Small intestine (tissue), 7 donors: ENCODE measurements at regions not wholly inside any gene's neighbourhood (a gene's known extent, or its start where the extent isn't known, plus 50 kb on each side); places are given as distances from the start of the nearest gene placed in this dataset.

Experiments
- DNase-seq, 2 donors: peaks; one replicate each; pipeline versions ENCODE4 v3.0.0 to v3.0.0-alpha.2; 2013
- FAIRE-seq: peaks from 2 replicates; lab custom pipeline; 2012; peaks lifted over from hg19 to GRCh38; lab: Jason Lieb, UNC
- H3K27ac ChIP-seq, 3 donors: one replicate each; pipeline ENCODE4 v1.5.1; 2013; ENCODE audit warnings: low read length in 2 of 3, mild to moderate bottlenecking in 2 of 3, control low read depth in 1 of 3, inconsistent platforms in 1 of 3, low read depth in 1 of 3, moderate library complexity in 1 of 3
- H3K27me3 ChIP-seq, 3 donors: one replicate each; pipeline ENCODE4 v1.6.1; 2013; ENCODE audit warnings: low read length in 3 of 3, inconsistent platforms in 1 of 3; ENCODE audit not compliant: control insufficient read depth in 3 of 3, insufficient read depth in 3 of 3
- H3K36me3 ChIP-seq, 3 donors: one replicate each; pipeline ENCODE4 v1.6.1; 2013; ENCODE audit warnings: low read length in 3 of 3, inconsistent platforms in 1 of 3, low read depth in 1 of 3, mild to moderate bottlenecking in 1 of 3, moderate library complexity in 1 of 3; ENCODE audit not compliant: control insufficient read depth in 3 of 3, insufficient read depth in 2 of 3
- H3K4me1 ChIP-seq, 3 donors: one replicate each; pipeline ENCODE4 v1.6.1; 2013; ENCODE audit warnings: low read length in 2 of 3, inconsistent platforms in 1 of 3, low read depth in 1 of 3, mild to moderate bottlenecking in 1 of 3, moderate library complexity in 1 of 3; ENCODE audit not compliant: control insufficient read depth in 3 of 3, insufficient read depth in 2 of 3
- H3K4me3 ChIP-seq, 3 donors: one replicate each; pipeline ENCODE4 v1.5.1; 2013; ENCODE audit warnings: low read length in 3 of 3, control low read depth in 1 of 3, inconsistent platforms in 1 of 3, low read depth in 1 of 3, mild to moderate bottlenecking in 1 of 3, moderate library complexity in 1 of 3
- H3K9me3 ChIP-seq, 2 donors: one replicate each; pipeline ENCODE4 v1.6.1; 2013; ENCODE audit warnings: low read depth in 1 of 2, low read length in 1 of 2; ENCODE audit not compliant: control insufficient read depth in 2 of 2, insufficient read depth in 1 of 2
- WGBS, 3 donors: extraction: QIAGEN DNeasy Blood & Tissue Kit; methylation state at CpG; one replicate each; pipeline ENCODE4 v1.1.7; 2013; 5-methylcytosine and 5-hydroxymethylcytosine counted together
- donor health status: healthy with polysubstance abuse.
- donor health status: control.
- donor health status: control.
- donor health status: Bipolar disorder and iron deficiency.
- donor health status: healthy.

- FAIRE-seq, result no peak
- Histone ChIP-seq H3K36me3 (no peaks in the 10 kb centered on the region), H3K4me3 (no peak overlapping the region), H3K9me3 (peaks cover 0 to 7% of the 10 kb centered on the region in 2 donors), H3K4me1 (no peaks in the 10 kb centered on the region), H3K27me3 (peaks cover 0 to 5% (median 0%) of the 10 kb centered on the region in 3 donors), H3K27ac (no peak overlapping the region)
- DNase-seq, result no peak
- 93% methylated on average over 14 of the region's 14 CpGs for WGBS, 3 donors
Measured at GRCh38 chr15:70382762-70383458, 285.2 kb upstream of the TLE3 start.

- Histone ChIP-seq H3K9me3 (peaks cover 0 to 7% of the 10 kb centered on the region in 2 donors), H3K27ac (no peak overlapping the region), H3K4me1 (peaks cover 0 to 2% (median 0%) of the 10 kb centered on the region in 3 donors), H3K4me3 (no peak overlapping the region), H3K36me3 (no peaks in the 10 kb centered on the region), H3K27me3 (peaks cover 0 to 5% (median 0%) of the 10 kb centered on the region in 3 donors)
- DNase-seq (no peak), FAIRE-seq (no peak)
- 76 to 93% (median 91%) methylated on average over 7 of the region's 7 CpGs for WGBS, 3 donors
Measured at GRCh38 chr15:70382009-70382749, 284.5 kb upstream of the TLE3 start.

GRCh38 chr15:70379938-70380883 is 282.5 kb upstream of the TLE3 start:
- H3K4me3 ChIP-seq, result no peak overlapping the region
- H3K9me3 ChIP-seq, result peaks cover 0 to 7% of the 10 kb centered on the region in 2 donors
- peaks cover 0 to 16% (median 0%) of the 10 kb centered on the region in 3 donors for H3K27me3 ChIP-seq
- peaks cover 0 to 9% (median 0%) of the 10 kb centered on the region in 3 donors for H3K4me1 ChIP-seq
- WGBS, 3 donors, result 87 to 90% (median 89%) methylated on average over 9 of the region's 9 CpGs
- no peak overlapping the region for H3K27ac ChIP-seq
- no peak for FAIRE-seq
- no peaks in the 10 kb centered on the region for H3K36me3 ChIP-seq
- DNase-seq, result no peak

- H3K27me3 ChIP-seq, result peaks cover 0 to 26% (median 6%) of the 10 kb centered on the region in 3 donors
- peaks cover 0 to 7% of the 10 kb centered on the region in 2 donors for H3K9me3 ChIP-seq
- FAIRE-seq (no peak), DNase-seq (no peak)
- H3K27ac ChIP-seq, result no peak overlapping the region
- no peak overlapping the region for H3K4me3 ChIP-seq
- no peaks in the 10 kb centered on the region for H3K36me3 ChIP-seq
- H3K4me1 ChIP-seq, result peaks cover 0 to 9% (median 0%) of the 10 kb centered on the region in 3 donors
- WGBS, 3 donors, result 92 to 94% (median 92%) methylated on average over 9 of the region's 9 CpGs
Measured at GRCh38 chr15:70379134-70379533, 281.4 kb upstream of the TLE3 start.

GRCh38 chr15:70378126-70379031 is 280.7 kb upstream of the TLE3 start:
- Histone ChIP-seq H3K36me3 (no peaks in the 10 kb centered on the region), H3K27ac (no peak overlapping the region), H3K4me3 (no peak overlapping the region), H3K9me3 (peaks cover 0 to 7% of the 10 kb centered on the region in 2 donors), H3K4me1 (peaks cover 0 to 9% (median 0%) of the 10 kb centered on the region in 3 donors), H3K27me3 (peaks cover 0 to 30% (median 6%) of the 10 kb centered on the region in 3 donors)
- FAIRE-seq, result no peak
- DNase-seq, result no peak
- 80 to 87% (median 85%) methylated on average over 11 of the region's 11 CpGs for WGBS, 3 donors

GRCh38 chr15:70376929-70377691 is 279.4 kb upstream of the TLE3 start:
- FAIRE-seq (no peak), DNase-seq (peak; percentile 25 to 59)
- Histone ChIP-seq H3K4me1 (peaks cover 0 to 9% (median 0%) of the 10 kb centered on the region in 3 donors), H3K9me3 (peaks cover 0 to 5% of the 10 kb centered on the region in 2 donors), H3K36me3 (no peaks in the 10 kb centered on the region), H3K27ac (no peak overlapping the region), H3K27me3 (peaks cover 0 to 27% (median 6%) of the 10 kb centered on the region in 3 donors), H3K4me3 (no peak overlapping the region)
- 9 to 18% (median 12%) methylated on average over 21 of the region's 21 CpGs for WGBS, 3 donors
